ENCODE measurements at regions not wholly inside any gene's neighbourhood (a gene's known extent, or its start where the extent isn't known, plus 50 kb on each side); places are given as distances from the start of the nearest gene placed in this dataset.

DNA sequence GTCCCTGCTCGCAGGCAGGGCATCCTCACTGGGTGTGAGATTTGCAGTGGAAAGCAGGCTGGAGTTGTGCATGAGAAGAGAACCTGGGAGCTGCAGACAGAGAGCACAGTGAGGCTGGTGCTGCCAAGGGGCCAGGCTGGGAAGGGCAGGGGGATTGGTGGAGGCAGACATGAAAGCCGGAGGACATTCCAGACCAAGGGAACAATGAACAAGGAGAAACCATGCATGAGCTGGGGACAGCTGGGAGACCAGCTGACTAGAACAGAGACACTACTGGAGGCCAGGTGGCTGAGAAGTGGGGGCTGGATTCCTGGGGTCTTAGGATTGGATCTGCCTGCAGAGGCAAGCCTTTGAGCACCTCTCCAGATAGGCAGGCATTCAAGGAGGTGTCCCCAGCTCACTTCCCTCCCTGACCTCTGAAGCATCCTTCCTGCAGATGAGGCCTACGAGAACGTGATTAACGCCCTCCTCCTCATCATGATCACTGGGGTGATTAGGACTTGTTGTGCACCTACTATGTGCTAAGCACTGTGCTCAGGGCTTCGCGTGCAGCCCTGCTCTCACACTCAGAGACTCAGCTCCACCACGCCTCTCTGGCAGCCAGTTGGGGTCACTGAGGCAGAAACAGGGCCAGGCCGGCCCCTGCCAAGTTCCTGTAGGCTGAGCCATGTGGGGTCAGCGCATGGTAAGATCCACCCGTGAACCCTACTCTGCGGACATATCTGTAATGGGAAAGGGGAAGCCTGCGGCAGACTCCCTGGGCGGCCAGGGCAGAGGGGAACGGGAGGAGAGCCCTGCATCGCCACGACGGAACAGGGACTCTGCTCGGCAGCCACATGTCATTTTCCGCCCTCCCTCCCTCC, 74.8 kb upstream of the SLC66A3 start:
- TF ChIP-seq, protein P1, sequence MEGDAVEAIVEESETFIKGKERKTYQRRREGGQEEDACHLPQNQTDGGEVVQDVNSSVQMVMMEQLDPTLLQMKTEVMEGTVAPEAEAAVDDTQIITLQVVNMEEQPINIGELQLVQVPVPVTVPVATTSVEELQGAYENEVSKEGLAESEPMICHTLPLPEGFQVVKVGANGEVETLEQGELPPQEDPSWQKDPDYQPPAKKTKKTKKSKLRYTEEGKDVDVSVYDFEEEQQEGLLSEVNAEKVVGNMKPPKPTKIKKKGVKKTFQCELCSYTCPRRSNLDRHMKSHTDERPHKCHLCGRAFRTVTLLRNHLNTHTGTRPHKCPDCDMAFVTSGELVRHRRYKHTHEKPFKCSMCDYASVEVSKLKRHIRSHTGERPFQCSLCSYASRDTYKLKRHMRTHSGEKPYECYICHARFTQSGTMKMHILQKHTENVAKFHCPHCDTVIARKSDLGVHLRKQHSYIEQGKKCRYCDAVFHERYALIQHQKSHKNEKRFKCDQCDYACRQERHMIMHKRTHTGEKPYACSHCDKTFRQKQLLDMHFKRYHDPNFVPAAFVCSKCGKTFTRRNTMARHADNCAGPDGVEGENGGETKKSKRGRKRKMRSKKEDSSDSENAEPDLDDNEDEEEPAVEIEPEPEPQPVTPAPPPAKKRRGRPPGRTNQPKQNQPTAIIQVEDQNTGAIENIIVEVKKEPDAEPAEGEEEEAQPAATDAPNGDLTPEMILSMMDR (IDR thresholded peaks at IDR 0.05), result no peak
- no peak for TF ChIP-seq POLR2A (IDR thresholded peaks at IDR 0.05)
